IMR-90 (cell line): ENCODE measurements at regions not wholly inside any gene's neighbourhood (a gene's known extent, or its start where the extent isn't known, plus 50 kb on each side); places are given as distances from the start of the nearest gene placed in this dataset.

Source experiments
- ATAC-seq: fragments of 200-7000 bp; cut with Tn5 transposase; 2 replicates; pipeline ENCODE4 v1.9.1; 2020; ENCODE audit warnings: low read depth, mild to moderate bottlenecking, moderate library complexity
- BruUV-seq: library from RNA; stranded (reverse); fragments of 400-500 nt; replicated peaks from 2 replicates; lab custom pipeline; 2021; lab: Mats Ljungman, UMichigan
- CTCF ChIA-PET: fragments of 300-600 bp; formaldehyde crosslinking; extraction: SDS; loops from one replicate; lab custom pipeline; 2021; ENCODE audit warnings: antibody characterized with exemption; lab: Yijun Ruan, JAX
- POLR2A ChIA-PET: fragments of 300-600 bp; sonication (Branson Sonifier 250); formaldehyde crosslinking; loops from one replicate; lab custom pipeline; 2022; ENCODE audit warnings: antibody characterized with exemption; ENCODE audit not compliant: unreplicated experiment; lab: Charles Lee
- DNase-seq: peaks from one replicate; pipeline ENCODE4 v3.0.0; 2013
- H2AFZ ChIP-seq: replicated peaks from 2 replicates; pipeline ENCODE3; 2013; ENCODE audit warnings: low read length, mild to moderate bottlenecking; ENCODE audit not compliant: poor library complexity
- H2AK5ac ChIP-seq: 2 replicates; pipeline ENCODE4 v1.6.1; 2013; ENCODE audit warnings: low read depth, low read length, inconsistent platforms
- H2AK9ac ChIP-seq: replicated peaks from 2 replicates; pipeline ENCODE3; 2013; ENCODE audit warnings: mild to moderate bottlenecking, low read depth, low read length, moderate library complexity; ENCODE audit not compliant: poor library complexity
- H2BK120ac ChIP-seq: 2 replicates; pipeline ENCODE4 v1.6.1; 2013; ENCODE audit warnings: low read depth, low read length, inconsistent platforms
- H2BK15ac ChIP-seq: 3 replicates; pipeline ENCODE4 v1.6.1; 2013; ENCODE audit warnings: low read depth, low read length, inconsistent platforms
- H2BK20ac ChIP-seq: 2 replicates; pipeline ENCODE4 v1.6.1; 2013; ENCODE audit warnings: low read depth, mild to moderate bottlenecking, inconsistent platforms, low read length, moderate library complexity
- H2BK5ac ChIP-seq: 2 replicates; pipeline ENCODE4 v1.6.1; 2013; ENCODE audit warnings: mild to moderate bottlenecking, low read depth, low read length, inconsistent platforms; ENCODE audit not compliant: poor library complexity, severe bottlenecking
- H3K14ac ChIP-seq: replicated peaks from 2 replicates; pipeline ENCODE4 v1.6.1; 2013; ENCODE audit warnings: low read depth, low read length, inconsistent platforms
- H3K18ac ChIP-seq: 2 replicates; pipeline ENCODE4 v1.6.1; 2013; ENCODE audit warnings: low read depth, low read length, control low read depth
- H3K23ac ChIP-seq: 2 replicates; pipeline ENCODE4 v1.6.1; 2013; ENCODE audit warnings: low read depth, low read length, inconsistent platforms
- H3K27ac ChIP-seq: 2 replicates; pipeline ENCODE4 v1.5.1; 2013; ENCODE audit warnings: mild to moderate bottlenecking, control low read depth, low read length; ENCODE audit not compliant: insufficient read depth
- H3K27me3 ChIP-seq: 2 replicates; pipeline ENCODE4 v1.6.1; 2013; ENCODE audit warnings: low read length; ENCODE audit not compliant: control insufficient read depth, insufficient read depth
- H3K36me3 ChIP-seq: 2 replicates; pipeline ENCODE4 v1.6.1; 2013; ENCODE audit warnings: low read length, mixed read lengths; ENCODE audit not compliant: control insufficient read depth, insufficient read depth
- H3K4ac ChIP-seq: 2 replicates; pipeline ENCODE4 v1.6.1; 2013; ENCODE audit warnings: low read depth, low read length, inconsistent platforms
- H3K4me1 ChIP-seq: 2 replicates; pipeline ENCODE4 v1.6.1; 2013; ENCODE audit warnings: low read length, mixed read lengths; ENCODE audit not compliant: control insufficient read depth, insufficient read depth
- H3K4me2 ChIP-seq: 2 replicates; pipeline ENCODE4 v1.6.1; 2013; ENCODE audit warnings: low read depth, mild to moderate bottlenecking, control low read depth, low read length, moderate library complexity
- H3K4me3 ChIP-seq: 2 replicates; pipeline ENCODE4 v1.5.1; 2013; ENCODE audit warnings: low read depth, mild to moderate bottlenecking, control low read depth, low read length, moderate library complexity; ENCODE audit not compliant: insufficient read depth
- H3K56ac ChIP-seq: 2 replicates; pipeline ENCODE4 v1.6.1; 2013; ENCODE audit warnings: low read length, inconsistent platforms; ENCODE audit not compliant: insufficient read depth; ENCODE audit errors: extremely low read depth
- H3K79me1 ChIP-seq, 2 experiments: 2 replicates each; pipeline ENCODE4 v1.6.1; 2013; ENCODE audit warnings: low read length in 2 of 2, inconsistent platforms in 1 of 2, low read depth in 1 of 2
- H3K9ac ChIP-seq: 2 replicates; pipeline ENCODE4 v1.6.1; 2013; ENCODE audit warnings: low read depth, low read length, control low read depth
- H3K9me1 ChIP-seq: 2 replicates; pipeline ENCODE4 v1.6.1; 2013; ENCODE audit warnings: low read length, inconsistent platforms; ENCODE audit not compliant: insufficient read depth
- H3K9me3 ChIP-seq: 2 replicates; pipeline ENCODE4 v1.6.1; 2013; ENCODE audit warnings: low read length; ENCODE audit not compliant: control insufficient read depth, insufficient read depth
- H4K20me1 ChIP-seq: 2 replicates; pipeline ENCODE4 v1.6.1; 2013; ENCODE audit warnings: low read length, inconsistent platforms; ENCODE audit not compliant: insufficient read depth
- H4K5ac ChIP-seq: 2 replicates; pipeline ENCODE4 v1.6.1; 2013; ENCODE audit warnings: mild to moderate bottlenecking, low read depth, low read length, control low read depth
- H4K8ac ChIP-seq, 2 experiments: 2 replicates each; pipeline ENCODE4 v1.6.1; 2013; ENCODE audit warnings: low read depth in 2 of 2, low read length in 2 of 2, control low read depth in 1 of 2, inconsistent platforms in 1 of 2
- H4K91ac ChIP-seq: 2 replicates; pipeline ENCODE4 v1.6.1; 2013; ENCODE audit warnings: low read depth, low read length, inconsistent platforms; ENCODE audit not compliant: insufficient read depth
- BHLHE40 ChIP-seq: fragments of 150-350 bp; IDR thresholded peaks from 2 replicates; pipeline ENCODE4 v1.6.1; 2016; ENCODE audit warnings: mild to moderate bottlenecking, low read depth, low read length
- CHD1 ChIP-seq: IDR thresholded peaks from 2 replicates; pipeline ENCODE4 v1.6.1; 2012; ENCODE audit warnings: low read depth, low read length, improper control_type of control experiment
- FOS ChIP-seq: fragments of 150-350 bp; IDR thresholded peaks from 2 replicates; pipeline ENCODE4 v1.6.1; 2016; ENCODE audit warnings: low read depth, low read length
- MAFK ChIP-seq: IDR thresholded peaks from 2 replicates; pipeline ENCODE4 v1.6.1; 2012; ENCODE audit warnings: low read depth, low read length, improper control_type of control experiment
- POLR2A ChIP-seq: IDR thresholded peaks from 2 replicates; pipeline ENCODE4 v1.6.1; 2012; ENCODE audit warnings: mild to moderate bottlenecking, low read depth, low read length
- RAD21 ChIP-seq: IDR thresholded peaks from 2 replicates; pipeline ENCODE4 v1.6.1; 2012; ENCODE audit warnings: low read length, improper control_type of control experiment
- RCOR1 ChIP-seq: IDR thresholded peaks from 2 replicates; pipeline ENCODE4 v1.6.1; 2012; ENCODE audit warnings: mild to moderate bottlenecking, low read length, improper control_type of control experiment; ENCODE audit not compliant: insufficient replicate concordance
- RFX5 ChIP-seq: IDR thresholded peaks from 2 replicates; pipeline ENCODE4 v1.8.0; 2012; ENCODE audit warnings: low read depth, mild to moderate bottlenecking, low read length, moderate library complexity
- WGBS, 2 experiments: methylation state at CpG; one replicate each; pipeline versions ENCODE4 v1.1.5 to v1.1.7; 2013; ENCODE audit warnings: missing lambda C conversion rate in 2 of 2; ENCODE audit not compliant: insufficient read length in 1 of 2; ENCODE audit errors: extremely low coverage in 2 of 2; 5-methylcytosine and 5-hydroxymethylcytosine counted together
- dilution Hi-C: fragments of 300-500 bp; cut with HindIII; formaldehyde crosslinking; loops from one replicate; pipeline ENCODE4 v1.14.3; 2018; ENCODE audit warnings: low sequenced_read_pairs; ENCODE audit not compliant: unreplicated experiment
- in situ Hi-C: fragments of 300-500 bp; cut with MboI; formaldehyde crosslinking; loops from 3 replicates; pipeline ENCODE4 v1.14.3; 2019; ENCODE audit warnings: low sequenced_read_pairs, inconsistent platforms, mixed read lengths
- intact Hi-C: fragments of 100-400 bp; cut with micrococcal nuclease; formaldehyde crosslinking; loops from 2 replicates; pipeline ENCODE4 v1.10.0; 2022
- TF ChIP-seq, protein P1 (sequence below): conservative IDR thresholded peaks from 2 replicates; pipeline ENCODE4 v1.5.1; 2012; ENCODE audit warnings: mild to moderate bottlenecking, low read depth, low read length, improper control_type of control experiment
- TF ChIP-seq, protein P2 (sequence below): fragments of 150-350 bp; IDR thresholded peaks from 2 replicates; pipeline ENCODE4 v1.6.1; 2017; ENCODE audit warnings: mild to moderate bottlenecking, antibody characterized with exemption, low read length, low read depth
- TF ChIP-seq, protein P3 (sequence below): fragments of 150-350 bp; IDR thresholded peaks from 2 replicates; pipeline ENCODE4 v1.6.1; 2016; ENCODE audit warnings: low read depth, mild to moderate bottlenecking, low read length, moderate library complexity, borderline replicate concordance

DNA sequence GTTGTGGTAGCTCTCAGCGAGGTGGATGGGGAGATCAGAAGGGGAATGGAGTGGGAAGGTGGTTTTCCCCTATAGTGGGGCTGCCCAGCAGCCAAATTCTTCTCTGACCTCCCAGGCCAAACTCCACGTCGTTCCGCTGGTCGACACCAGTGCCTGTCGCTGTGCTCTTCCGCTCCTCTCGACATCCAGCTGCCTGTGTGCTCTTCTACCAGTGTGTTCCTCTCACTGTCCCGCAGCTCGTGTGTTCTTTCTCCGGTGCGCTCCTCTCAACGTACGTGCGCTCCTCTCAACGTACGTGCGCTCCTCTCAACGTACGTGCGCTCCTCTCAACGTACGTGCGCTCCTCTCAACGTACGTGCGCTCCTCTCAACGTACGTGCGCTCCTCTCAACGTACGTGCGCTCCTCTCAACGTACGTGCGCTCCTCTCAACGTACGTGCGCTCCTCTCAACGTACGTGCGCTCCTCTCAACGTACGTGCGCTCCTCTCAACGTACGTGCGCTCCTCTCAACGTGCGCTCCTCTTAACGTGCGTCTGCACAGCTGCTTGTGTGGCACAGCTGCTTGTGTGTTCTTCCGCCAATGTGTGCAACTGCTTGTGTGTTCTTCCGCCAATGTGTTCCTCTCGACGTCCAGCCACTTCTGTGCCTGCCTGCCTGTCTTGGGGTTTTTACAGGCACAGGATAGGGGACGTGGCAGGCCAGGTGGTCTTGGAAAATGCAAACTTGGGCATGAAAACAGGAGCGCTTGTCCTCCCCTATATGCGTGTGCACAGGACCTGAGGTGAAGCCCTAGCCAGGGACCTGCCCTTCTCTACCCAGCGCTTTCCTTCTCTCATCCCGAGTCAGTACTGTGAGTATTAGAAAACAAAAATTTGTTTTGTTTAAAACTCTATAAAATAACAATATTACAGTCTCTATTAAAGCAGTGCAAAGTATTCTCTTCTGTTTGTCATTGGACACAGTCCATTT lies 991.1 kb downstream of the GBE1 start (continued):
- no peak for TF ChIP-seq MAFK

DNA sequence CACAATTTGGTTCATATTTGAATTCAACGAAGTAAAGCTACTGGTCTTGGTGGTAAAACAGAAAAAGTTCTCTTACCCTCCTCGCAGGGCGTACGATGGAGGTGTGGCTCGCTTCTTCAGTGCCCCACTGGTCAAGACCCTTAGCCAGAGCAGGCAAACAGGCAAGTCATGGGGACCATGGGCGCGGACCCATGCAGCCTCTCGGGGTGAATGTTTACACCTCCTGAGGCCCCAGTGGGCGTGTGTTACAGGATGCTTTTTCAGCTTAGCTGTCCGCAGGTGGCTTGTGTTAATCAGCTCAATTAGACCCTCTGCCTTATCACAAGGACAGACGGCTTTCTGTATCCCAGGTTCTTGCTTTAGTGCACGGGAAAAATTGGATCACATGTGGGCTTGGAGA lies 991.8 kb downstream of the GBE1 start:
- CTCF ChIA-PET = no interaction called here
- Histone ChIP-seq H4K5ac (no peak overlapping the region), H3K36me3 (no peaks in the 10 kb centered on the region), H2BK120ac (no peak overlapping the region), H3K4me2 (no peak overlapping the region), H2AK9ac (no peak overlapping the region), H2AFZ (no peak overlapping the region), H3K27ac (no peak overlapping the region), H4K20me1 (no peaks in the 10 kb centered on the region), H3K56ac (no peak overlapping the region), H3K27me3 (no peaks in the 10 kb centered on the region), H3K4me3 (no peak overlapping the region), H3K9me3 (peaks cover 8% of the 10 kb centered on the region; the same call in 1 of the 2 replicates), H4K8ac (no peak overlapping the region), H4K91ac (no peak overlapping the region), H2BK15ac (no peak overlapping the region), H3K14ac (no peak overlapping the region), H3K4me1 (no peaks in the 10 kb centered on the region), H3K18ac (no peak overlapping the region), H3K79me1 (no peaks in the 10 kb centered on the region), H3K23ac (no peak overlapping the region), H2BK5ac (no peak overlapping the region), H3K9ac (no peak overlapping the region), H2AK5ac (no peak overlapping the region), H2BK20ac (no peak overlapping the region), H3K9me1 (no peaks in the 10 kb centered on the region), H3K4ac (no peak overlapping the region)
- DNase-seq (no peak), ATAC-seq (no peak)
- no CpG with 5 or more reads among the region's 12 CpGs for WGBS, 2 experiments
- intact Hi-C loops (no loop called here), in situ Hi-C loops (no loop called here), dilution Hi-C loops (no loop called here)
- BruUV-seq = no TSS peak
- POLR2A ChIA-PET = no interaction called here
- TF ChIP-seq, protein P1, sequence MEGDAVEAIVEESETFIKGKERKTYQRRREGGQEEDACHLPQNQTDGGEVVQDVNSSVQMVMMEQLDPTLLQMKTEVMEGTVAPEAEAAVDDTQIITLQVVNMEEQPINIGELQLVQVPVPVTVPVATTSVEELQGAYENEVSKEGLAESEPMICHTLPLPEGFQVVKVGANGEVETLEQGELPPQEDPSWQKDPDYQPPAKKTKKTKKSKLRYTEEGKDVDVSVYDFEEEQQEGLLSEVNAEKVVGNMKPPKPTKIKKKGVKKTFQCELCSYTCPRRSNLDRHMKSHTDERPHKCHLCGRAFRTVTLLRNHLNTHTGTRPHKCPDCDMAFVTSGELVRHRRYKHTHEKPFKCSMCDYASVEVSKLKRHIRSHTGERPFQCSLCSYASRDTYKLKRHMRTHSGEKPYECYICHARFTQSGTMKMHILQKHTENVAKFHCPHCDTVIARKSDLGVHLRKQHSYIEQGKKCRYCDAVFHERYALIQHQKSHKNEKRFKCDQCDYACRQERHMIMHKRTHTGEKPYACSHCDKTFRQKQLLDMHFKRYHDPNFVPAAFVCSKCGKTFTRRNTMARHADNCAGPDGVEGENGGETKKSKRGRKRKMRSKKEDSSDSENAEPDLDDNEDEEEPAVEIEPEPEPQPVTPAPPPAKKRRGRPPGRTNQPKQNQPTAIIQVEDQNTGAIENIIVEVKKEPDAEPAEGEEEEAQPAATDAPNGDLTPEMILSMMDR = no peak
- TF ChIP-seq FOS (no peak), CHD1 (no peak), RCOR1 (no peak), MAFK (no peak), RFX5 (no peak), BHLHE40 (no peak), RAD21 (no peak), POLR2A (no peak)
- TF ChIP-seq, protein P2, sequence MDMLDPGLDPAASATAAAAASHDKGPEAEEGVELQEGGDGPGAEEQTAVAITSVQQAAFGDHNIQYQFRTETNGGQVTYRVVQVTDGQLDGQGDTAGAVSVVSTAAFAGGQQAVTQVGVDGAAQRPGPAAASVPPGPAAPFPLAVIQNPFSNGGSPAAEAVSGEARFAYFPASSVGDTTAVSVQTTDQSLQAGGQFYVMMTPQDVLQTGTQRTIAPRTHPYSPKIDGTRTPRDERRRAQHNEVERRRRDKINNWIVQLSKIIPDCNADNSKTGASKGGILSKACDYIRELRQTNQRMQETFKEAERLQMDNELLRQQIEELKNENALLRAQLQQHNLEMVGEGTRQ = no peak
- TF ChIP-seq, protein P3, sequence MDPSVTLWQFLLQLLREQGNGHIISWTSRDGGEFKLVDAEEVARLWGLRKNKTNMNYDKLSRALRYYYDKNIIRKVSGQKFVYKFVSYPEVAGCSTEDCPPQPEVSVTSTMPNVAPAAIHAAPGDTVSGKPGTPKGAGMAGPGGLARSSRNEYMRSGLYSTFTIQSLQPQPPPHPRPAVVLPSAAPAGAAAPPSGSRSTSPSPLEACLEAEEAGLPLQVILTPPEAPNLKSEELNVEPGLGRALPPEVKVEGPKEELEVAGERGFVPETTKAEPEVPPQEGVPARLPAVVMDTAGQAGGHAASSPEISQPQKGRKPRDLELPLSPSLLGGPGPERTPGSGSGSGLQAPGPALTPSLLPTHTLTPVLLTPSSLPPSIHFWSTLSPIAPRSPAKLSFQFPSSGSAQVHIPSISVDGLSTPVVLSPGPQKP = no peak
